GM19395 (cell line): ENCODE measurements at regions not wholly inside any gene's neighbourhood (a gene's known extent, or its start where the extent isn't known, plus 50 kb on each side); places are given as distances from the start of the nearest gene placed in this dataset.

ENCODE experiments used
- ATAC-seq: cut with Tn5 transposase; IDR thresholded peaks from one replicate; pipeline ENCODE4 v1.9.1; 2021; ENCODE audit warnings: mild to moderate bottlenecking, moderate library complexity; ENCODE audit not compliant: unreplicated experiment

GRCh38 chr2:79359419-79359818, 153.4 kb upstream of the CTNNA2 start:
- no peak for ATAC-seq

- ATAC-seq, result no peak
These were observed 157.3 kb upstream of the CTNNA2 start for GRCh38 chr2:79355569-79355968.

- no peak for ATAC-seq
These were observed 167.9 kb upstream of the REG3A start for GRCh38 chr2:79327460-79327859.

- no peak for ATAC-seq
These were observed 161.3 kb upstream of the REG3A start for GRCh38 chr2:79320871-79321270.

GRCh38 chr2:79294994-79295393, 135.4 kb upstream of the REG3A start:
- ATAC-seq, result no peak

GRCh38 chr2:79292958-79293315, 133.4 kb upstream of the REG3A start:
- ATAC-seq, result no peak

- no peak for ATAC-seq
These were observed 132.8 kb upstream of the REG3A start for GRCh38 chr2:79292239-79292957.

GRCh38 chr2:79275863-79276262, 116.3 kb upstream of the REG3A start:
- no peak for ATAC-seq

- no peak for ATAC-seq
These were observed 115.6 kb upstream of the REG3A start for GRCh38 chr2:79275197-79275596.

- no peak for ATAC-seq
These were observed 113.1 kb upstream of the REG3A start for GRCh38 chr2:79272616-79273015.

GRCh38 chr2:79271456-79271855, 111.9 kb upstream of the REG3A start:
- ATAC-seq, result no peak

GRCh38 chr2:79260848-79261247, 101.3 kb upstream of the REG3A start:
- ATAC-seq, result no peak

- ATAC-seq, result no peak
These were observed 100.4 kb upstream of the REG3A start for GRCh38 chr2:79259959-79260358.

- no peak for ATAC-seq
These were observed 99.7 kb upstream of the REG3A start for GRCh38 chr2:79259296-79259695.

- ATAC-seq, result no peak
These were observed 93.8 kb upstream of the REG3A start for GRCh38 chr2:79253243-79253774.

GRCh38 chr2:79250656-79251055, 91.1 kb upstream of the REG3A start:
- ATAC-seq, result no peak

- ATAC-seq, result no peak
These were observed 89.2 kb upstream of the REG3A start for GRCh38 chr2:79248776-79249175.

- no peak for ATAC-seq
These were observed 75.6 kb upstream of the REG3A start for GRCh38 chr2:79235135-79235534.

GRCh38 chr2:79223539-79223938, 64.0 kb upstream of the REG3A start:
- no peak for ATAC-seq

GRCh38 chr2:79219383-79219988, 59.9 kb upstream of the REG3A start:
- peak; percentile 88 for ATAC-seq

GRCh38 chr2:79210274-79210917, 50.8 kb upstream of the REG3A start:
- ATAC-seq, result no peak
